Stimulated activated naive CD8-positive, alpha-beta T cell treated with anti-CD3 and anti-CD28 coated beads, Interleukin-15, Interleukin-2, amounts not matched to agents 100 ng/mL and 50 ng/mL, for 24 hours (primary cell): ENCODE measurements at regions not wholly inside any gene's neighbourhood (a gene's known extent, or its start where the extent isn't known, plus 50 kb on each side); places are given as distances from the start of the nearest gene placed in this dataset.

Source experiments
- H3K27ac Mint-ChIP-seq: one replicate; pipeline ENCODE4 v1.8.0; 2021; ENCODE audit warnings: mild to moderate bottlenecking, mixed read lengths
- H3K27me3 Mint-ChIP-seq: one replicate; pipeline ENCODE4 v1.8.0; 2021; ENCODE audit warnings: mixed read lengths
- H3K36me3 Mint-ChIP-seq: one replicate; pipeline ENCODE4 v1.8.0; 2021; ENCODE audit warnings: low read depth, mixed read lengths
- H3K4me1 Mint-ChIP-seq: one replicate; pipeline ENCODE4 v1.8.0; 2021; ENCODE audit warnings: low read depth, mixed read lengths
- H3K4me3 Mint-ChIP-seq: one replicate; pipeline ENCODE4 v1.8.0; 2021; ENCODE audit warnings: mild to moderate bottlenecking, mixed read lengths
- H3K9me3 Mint-ChIP-seq: one replicate; pipeline ENCODE4 v1.8.0; 2021; ENCODE audit warnings: mixed read lengths

GRCh38 chr19:28425046-28425931 is 787.7 kb downstream of the UQCRFS1 start:
- H3K36me3 Mint-ChIP-seq, result no peaks in the 10 kb centered on the region
- H3K27ac Mint-ChIP-seq, result no peak overlapping the region
- no peak overlapping the region for H3K4me3 Mint-ChIP-seq
- peaks cover 7% of the 10 kb centered on the region for H3K4me1 Mint-ChIP-seq
- H3K9me3 Mint-ChIP-seq, result no peaks in the 10 kb centered on the region
- no peaks in the 10 kb centered on the region for H3K27me3 Mint-ChIP-seq

DNA sequence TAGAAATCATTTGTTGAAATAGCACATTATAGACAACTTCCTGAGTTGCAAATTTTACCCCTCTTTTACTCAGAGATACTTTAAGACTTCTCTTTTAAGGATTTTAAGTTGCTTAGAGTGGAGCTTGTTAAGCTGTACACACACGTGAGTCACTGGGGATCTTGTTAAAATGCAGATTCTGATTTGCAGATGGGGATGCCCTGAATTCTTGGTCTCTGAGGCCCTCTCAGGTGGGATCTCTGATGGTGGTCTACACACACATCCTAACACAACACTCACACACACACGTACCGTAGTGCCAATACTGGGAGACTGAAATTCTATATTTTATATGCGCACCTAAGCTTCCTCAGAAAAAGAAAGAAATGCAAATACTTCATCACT is 788.3 kb downstream of the UQCRFS1 start:
- H3K27me3 Mint-ChIP-seq, result no peaks in the 10 kb centered on the region
- no peaks in the 10 kb centered on the region for H3K9me3 Mint-ChIP-seq
- no peak overlapping the region for H3K4me3 Mint-ChIP-seq
- no peak overlapping the region for H3K27ac Mint-ChIP-seq
- H3K4me1 Mint-ChIP-seq, result peaks cover 4% of the 10 kb centered on the region
- no peaks in the 10 kb centered on the region for H3K36me3 Mint-ChIP-seq

- Mint-ChIP-seq H3K4me1 (no peaks in the 10 kb centered on the region), H3K27ac (no peak overlapping the region)
Measured at GRCh38 chr19:28424077-28424476, 788.9 kb downstream of the UQCRFS1 start.

GRCh38 chr19:28422791-28423650 is 789.9 kb downstream of the UQCRFS1 start:
- H3K9me3 Mint-ChIP-seq, result no peaks in the 10 kb centered on the region
- H3K27me3 Mint-ChIP-seq, result no peaks in the 10 kb centered on the region
- no peaks in the 10 kb centered on the region for H3K36me3 Mint-ChIP-seq
- no peaks in the 10 kb centered on the region for H3K4me1 Mint-ChIP-seq
- no peak overlapping the region for H3K4me3 Mint-ChIP-seq
- no peak overlapping the region for H3K27ac Mint-ChIP-seq

More at GRCh38 chr19:28424077-28424476, 788.9 kb downstream of the UQCRFS1 start:
- H3K4me3 Mint-ChIP-seq, result no peak overlapping the region
- H3K27me3 Mint-ChIP-seq, result no peaks in the 10 kb centered on the region
- no peaks in the 10 kb centered on the region for H3K36me3 Mint-ChIP-seq
- no peaks in the 10 kb centered on the region for H3K9me3 Mint-ChIP-seq

DNA sequence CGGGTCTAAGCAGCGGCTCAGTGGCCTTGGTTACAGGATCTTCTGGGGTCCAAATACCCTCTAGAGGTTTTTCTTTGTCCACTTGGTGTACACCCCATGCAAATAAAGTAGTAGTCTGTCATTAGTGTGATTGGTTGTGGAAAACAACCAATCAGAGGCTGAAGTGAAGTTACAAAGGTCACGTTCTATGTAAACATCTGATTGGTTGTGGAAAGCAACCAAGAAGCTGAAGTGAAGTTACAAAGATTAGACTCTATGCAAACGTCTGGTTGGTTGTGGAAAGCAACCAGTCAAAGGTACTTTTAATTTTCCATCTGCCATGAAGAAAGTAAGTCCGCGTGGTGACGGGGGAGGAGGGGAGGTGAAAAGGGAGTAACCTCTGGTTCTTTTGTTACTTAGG is 790.9 kb downstream of the UQCRFS1 start:
- H3K4me3 Mint-ChIP-seq, result no peak overlapping the region
- H3K27ac Mint-ChIP-seq, result no peak overlapping the region
- no peaks in the 10 kb centered on the region for H3K9me3 Mint-ChIP-seq
- H3K27me3 Mint-ChIP-seq, result no peaks in the 10 kb centered on the region
- H3K36me3 Mint-ChIP-seq, result no peaks in the 10 kb centered on the region
- H3K4me1 Mint-ChIP-seq, result no peaks in the 10 kb centered on the region

GRCh38 chr19:28420811-28421550 is 792.0 kb downstream of the UQCRFS1 start:
- no peaks in the 10 kb centered on the region for H3K4me1 Mint-ChIP-seq
- no peaks in the 10 kb centered on the region for H3K27me3 Mint-ChIP-seq
- no peaks in the 10 kb centered on the region for H3K36me3 Mint-ChIP-seq
- H3K27ac Mint-ChIP-seq, result no peak overlapping the region
- no peak overlapping the region for H3K4me3 Mint-ChIP-seq
- no peaks in the 10 kb centered on the region for H3K9me3 Mint-ChIP-seq

DNA sequence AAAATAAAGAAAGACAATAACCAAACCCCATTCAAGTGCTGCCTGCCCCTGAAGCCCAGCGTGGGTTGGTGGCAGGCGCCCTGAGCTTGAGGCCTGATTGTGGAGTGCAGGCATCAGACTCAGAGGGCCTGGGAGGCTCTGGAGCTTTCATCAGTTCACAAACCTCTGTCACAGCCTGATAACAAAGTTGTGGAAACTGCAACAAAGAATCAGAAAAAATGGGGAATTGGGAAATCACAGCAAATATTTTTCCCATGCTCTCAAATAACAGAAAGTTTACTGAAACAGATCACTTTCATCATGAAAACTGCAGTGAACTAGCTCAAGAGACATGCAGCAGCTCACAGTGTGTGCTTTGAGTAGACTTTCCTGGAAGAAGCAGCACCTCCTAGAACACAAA is 793.6 kb downstream of the UQCRFS1 start:
- Mint-ChIP-seq H3K9me3 (no peaks in the 10 kb centered on the region), H3K4me3 (no peak overlapping the region), H3K27ac (no peak overlapping the region), H3K36me3 (no peaks in the 10 kb centered on the region), H3K27me3 (no peaks in the 10 kb centered on the region), H3K4me1 (no peaks in the 10 kb centered on the region)

GRCh38 chr19:28417361-28417760 is 795.6 kb downstream of the UQCRFS1 start:
- H3K27ac Mint-ChIP-seq, result no peak overlapping the region
- no peaks in the 10 kb centered on the region for H3K36me3 Mint-ChIP-seq
- no peaks in the 10 kb centered on the region for H3K9me3 Mint-ChIP-seq
- H3K4me3 Mint-ChIP-seq, result no peak overlapping the region
- no peaks in the 10 kb centered on the region for H3K27me3 Mint-ChIP-seq
- H3K4me1 Mint-ChIP-seq, result no peaks in the 10 kb centered on the region

DNA sequence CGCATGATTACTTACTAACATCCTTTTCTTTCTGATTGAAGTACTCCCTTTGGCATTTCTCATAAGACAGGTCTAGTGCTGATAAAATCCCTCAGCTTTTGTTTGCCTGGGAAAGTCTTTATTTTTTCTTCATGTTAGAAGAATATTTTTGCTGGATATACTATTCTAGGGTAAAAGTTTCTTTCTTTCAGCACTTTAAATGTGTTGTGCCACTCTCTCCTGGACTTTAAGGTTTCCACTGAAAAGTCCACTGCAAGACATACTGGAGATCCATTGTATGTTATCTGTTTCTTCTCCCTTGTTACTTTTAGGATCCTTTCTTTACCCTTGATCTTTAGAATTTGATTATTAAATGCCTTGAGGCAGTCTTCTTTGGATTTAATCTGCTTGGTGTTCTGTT is 796.7 kb downstream of the UQCRFS1 start:
- no peak overlapping the region for H3K27ac Mint-ChIP-seq
- H3K36me3 Mint-ChIP-seq, result no peaks in the 10 kb centered on the region
- no peak overlapping the region for H3K4me3 Mint-ChIP-seq
- no peaks in the 10 kb centered on the region for H3K27me3 Mint-ChIP-seq
- no peaks in the 10 kb centered on the region for H3K9me3 Mint-ChIP-seq
- no peaks in the 10 kb centered on the region for H3K4me1 Mint-ChIP-seq

GRCh38 chr19:28414748-28415147 is 798.2 kb downstream of the UQCRFS1 start:
- Mint-ChIP-seq H3K27ac (no peak overlapping the region), H3K27me3 (no peaks in the 10 kb centered on the region), H3K4me3 (no peak overlapping the region), H3K9me3 (no peaks in the 10 kb centered on the region), H3K36me3 (no peaks in the 10 kb centered on the region), H3K4me1 (no peaks in the 10 kb centered on the region)

GRCh38 chr19:28409859-28410258 is 803.1 kb downstream of the UQCRFS1 start:
- Mint-ChIP-seq H3K4me3 (no peak overlapping the region), H3K27me3 (peaks cover 4% of the 10 kb centered on the region), H3K27ac (no peak overlapping the region), H3K4me1 (peaks cover 8% of the 10 kb centered on the region), H3K36me3 (no peaks in the 10 kb centered on the region), H3K9me3 (no peaks in the 10 kb centered on the region)

DNA sequence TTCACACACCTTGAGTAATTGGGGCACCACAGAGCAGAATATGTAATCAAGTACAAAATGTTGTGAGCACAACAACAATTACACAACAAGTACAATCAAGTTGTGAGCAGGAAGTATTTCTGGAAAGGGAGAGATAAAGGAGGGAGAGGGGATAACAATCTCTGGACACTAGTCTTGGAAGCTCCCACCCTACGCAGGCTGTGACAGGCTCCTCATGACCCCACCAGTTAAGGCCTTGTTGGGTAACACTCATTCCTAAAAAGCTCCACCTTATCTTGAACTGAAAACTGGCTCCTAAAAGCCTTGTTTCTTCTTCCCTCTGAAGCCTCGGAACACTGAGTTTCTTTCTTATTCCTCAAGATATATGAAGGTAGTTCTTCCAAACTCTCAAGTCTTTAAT is 806.0 kb downstream of the UQCRFS1 start:
- H3K27ac Mint-ChIP-seq, result no peak overlapping the region
- H3K4me3 Mint-ChIP-seq, result no peak overlapping the region
- no peaks in the 10 kb centered on the region for H3K36me3 Mint-ChIP-seq
- peaks cover 7% of the 10 kb centered on the region for H3K27me3 Mint-ChIP-seq
- no peaks in the 10 kb centered on the region for H3K9me3 Mint-ChIP-seq
- H3K4me1 Mint-ChIP-seq, result peaks cover 8% of the 10 kb centered on the region

- H3K36me3 Mint-ChIP-seq, result no peaks in the 10 kb centered on the region
- H3K27me3 Mint-ChIP-seq, result peaks cover 7% of the 10 kb centered on the region
- peaks cover 8% of the 10 kb centered on the region for H3K4me1 Mint-ChIP-seq
- H3K4me3 Mint-ChIP-seq, result no peak overlapping the region
- H3K9me3 Mint-ChIP-seq, result no peaks in the 10 kb centered on the region
- no peak overlapping the region for H3K27ac Mint-ChIP-seq
Measured at GRCh38 chr19:28405346-28405742, 807.6 kb downstream of the UQCRFS1 start.

GRCh38 chr19:28404472-28404871 is 808.5 kb downstream of the UQCRFS1 start:
- no peak overlapping the region for H3K4me3 Mint-ChIP-seq
- H3K36me3 Mint-ChIP-seq, result no peaks in the 10 kb centered on the region
- peaks cover 8% of the 10 kb centered on the region for H3K4me1 Mint-ChIP-seq
- H3K9me3 Mint-ChIP-seq, result peaks cover 3% of the 10 kb centered on the region
- peaks cover 7% of the 10 kb centered on the region for H3K27me3 Mint-ChIP-seq
- no peak overlapping the region for H3K27ac Mint-ChIP-seq

DNA sequence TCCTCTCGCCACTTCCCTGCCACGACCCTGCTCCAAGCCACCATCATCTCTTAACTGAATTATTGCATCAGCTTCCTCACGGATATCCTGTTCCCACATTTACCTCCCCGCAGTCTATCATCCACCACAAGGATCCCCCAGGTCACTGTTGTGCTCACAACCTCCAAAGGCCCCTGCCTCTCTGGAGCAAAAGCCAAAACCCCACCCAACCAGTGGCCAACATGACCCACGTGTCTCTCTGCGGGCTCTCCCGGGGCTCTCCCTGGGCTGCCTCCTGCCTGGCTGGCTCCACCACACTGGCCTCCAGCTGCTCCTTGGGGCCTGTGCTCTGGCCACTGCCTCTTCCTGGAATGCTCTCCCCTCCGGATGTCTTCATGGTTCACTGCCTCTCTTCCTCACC is 809.3 kb downstream of the UQCRFS1 start:
- Mint-ChIP-seq H3K9me3 (peaks cover 7% of the 10 kb centered on the region), H3K4me3 (no peak overlapping the region), H3K27ac (no peak overlapping the region), H3K4me1 (peaks cover 4% of the 10 kb centered on the region), H3K36me3 (no peaks in the 10 kb centered on the region), H3K27me3 (peaks cover 7% of the 10 kb centered on the region)
